ENCODE measurements at regions not wholly inside any gene's neighbourhood (a gene's known extent, or its start where the extent isn't known, plus 50 kb on each side); places are given as distances from the start of the nearest gene placed in this dataset.

GRCh38 chr13:79992111-79992510, 348.8 kb downstream of the SPRY2 start:
- H3K27ac ChIP-seq, result no peak overlapping the region
- H3K36me3 ChIP-seq, result no peaks in the 10 kb centered on the region
- 95 to 100% methylated on average over 1 of the region's 1 CpG for WGBS, 2 donors (ENCODE audit: low coverage in 1 of 2)
- no peak overlapping the region for H3K4me3 ChIP-seq
- H3K4me1 ChIP-seq, result no peaks in the 10 kb centered on the region
- TF ChIP-seq CTCF (IDR thresholded peaks at IDR 0.05) (no peak), POLR2AphosphoS5 (IDR thresholded peaks at IDR 0.05) (no peak), EP300 (IDR thresholded peaks at IDR 0.05) (no peak), POLR2A (IDR thresholded peaks at IDR 0.05) (no peak)
- ATAC-seq, result no peak
- H3K9me3 ChIP-seq, result no peaks in the 10 kb centered on the region
- no peaks in the 10 kb centered on the region for H3K27me3 ChIP-seq

- Histone ChIP-seq H3K4me1 (no peaks in the 10 kb centered on the region), H3K27ac (no peak overlapping the region), H3K9me3 (no peaks in the 10 kb centered on the region), H3K27me3 (no peaks in the 10 kb centered on the region), H3K36me3 (no peaks in the 10 kb centered on the region), H3K4me3 (no peak overlapping the region)
- TF ChIP-seq POLR2AphosphoS5 (IDR thresholded peaks at IDR 0.05), result no peak
- TF ChIP-seq EP300 (IDR thresholded peaks at IDR 0.05), result no peak
- no peak for TF ChIP-seq POLR2A (IDR thresholded peaks at IDR 0.05)
- no peak for TF ChIP-seq CTCF (IDR thresholded peaks at IDR 0.05)
- WGBS, 2 donors (ENCODE audit: low coverage in 1 of 2), result 58 to 81% methylated on average over 2 of the region's 2 CpGs
- no peak for ATAC-seq
Measured at GRCh38 chr13:79990048-79990447, 350.9 kb downstream of the SPRY2 start.

- TF ChIP-seq CTCF (IDR thresholded peaks at IDR 0.05) (no peak), POLR2A (IDR thresholded peaks at IDR 0.05) (no peak), POLR2AphosphoS5 (IDR thresholded peaks at IDR 0.05) (no peak), EP300 (IDR thresholded peaks at IDR 0.05) (no peak)
- H3K27me3 ChIP-seq, result no peaks in the 10 kb centered on the region
- no peak for ATAC-seq
- no peak overlapping the region for H3K4me3 ChIP-seq
- H3K9me3 ChIP-seq, result no peaks in the 10 kb centered on the region
- H3K36me3 ChIP-seq, result no peaks in the 10 kb centered on the region
- no peak overlapping the region for H3K27ac ChIP-seq
- WGBS, 2 donors (ENCODE audit: low coverage in 1 of 2), result 96 to 100% methylated on average over 1 to 3 of the region's 3 CpGs
- no peaks in the 10 kb centered on the region for H3K4me1 ChIP-seq
Measured at GRCh38 chr13:79989217-79989661, 351.7 kb downstream of the SPRY2 start.

GRCh38 chr13:79988573-79988972, 352.4 kb downstream of the SPRY2 start:
- TF ChIP-seq CTCF (IDR thresholded peaks at IDR 0.05) (no peak), EP300 (IDR thresholded peaks at IDR 0.05) (no peak), POLR2A (IDR thresholded peaks at IDR 0.05) (no peak), POLR2AphosphoS5 (IDR thresholded peaks at IDR 0.05) (no peak)
- 9 to 88% methylated on average over 3 of the region's 3 CpGs for WGBS, 2 donors (ENCODE audit: low coverage in 1 of 2)
- H3K4me1 ChIP-seq, result no peaks in the 10 kb centered on the region
- H3K27me3 ChIP-seq, result no peaks in the 10 kb centered on the region
- no peak for ATAC-seq
- H3K4me3 ChIP-seq, result no peak overlapping the region
- H3K27ac ChIP-seq, result no peak overlapping the region
- H3K9me3 ChIP-seq, result no peaks in the 10 kb centered on the region
- H3K36me3 ChIP-seq, result no peaks in the 10 kb centered on the region

- H3K27me3 ChIP-seq, result no peaks in the 10 kb centered on the region
- TF ChIP-seq POLR2A (IDR thresholded peaks at IDR 0.05), result no peak
- no peaks in the 10 kb centered on the region for H3K9me3 ChIP-seq
- H3K36me3 ChIP-seq, result no peaks in the 10 kb centered on the region
- H3K27ac ChIP-seq, result no peak overlapping the region
- H3K4me3 ChIP-seq, result no peak overlapping the region
- no peaks in the 10 kb centered on the region for H3K4me1 ChIP-seq
- no peak for ATAC-seq
Measured at GRCh38 chr13:79987761-79988160, 353.2 kb downstream of the SPRY2 start.

GRCh38 chr13:79987323-79987722, 353.6 kb downstream of the SPRY2 start:
- H3K27ac ChIP-seq, result no peak overlapping the region
- ATAC-seq, result no peak
- no peaks in the 10 kb centered on the region for H3K9me3 ChIP-seq
- TF ChIP-seq CTCF (IDR thresholded peaks at IDR 0.05) (no peak), POLR2A (IDR thresholded peaks at IDR 0.05) (no peak), POLR2AphosphoS5 (IDR thresholded peaks at IDR 0.05) (no peak), EP300 (IDR thresholded peaks at IDR 0.05) (no peak)
- no peaks in the 10 kb centered on the region for H3K4me1 ChIP-seq
- H3K4me3 ChIP-seq, result no peak overlapping the region
- no peaks in the 10 kb centered on the region for H3K27me3 ChIP-seq
- H3K36me3 ChIP-seq, result no peaks in the 10 kb centered on the region

All from gastroesophageal sphincter (tissue), 4 donors.